ENCODE measurements at regions not wholly inside any gene's neighbourhood (a gene's known extent, or its start where the extent isn't known, plus 50 kb on each side); places are given as distances from the start of the nearest gene placed in this dataset.
"Not testable (repeated sequence)": the region's sequence is repeated elsewhere in the genome, so short reads cannot be mapped to it uniquely, and the experiment has no call there.

- not testable (repeated sequence) for DNase-seq
Measured at GRCh38 chr9:80970377-80970776, 719.0 kb downstream of the TLE1 start.

- no peak for DNase-seq
Measured at GRCh38 chr9:80968611-80969010, 720.7 kb downstream of the TLE1 start.

DNA sequence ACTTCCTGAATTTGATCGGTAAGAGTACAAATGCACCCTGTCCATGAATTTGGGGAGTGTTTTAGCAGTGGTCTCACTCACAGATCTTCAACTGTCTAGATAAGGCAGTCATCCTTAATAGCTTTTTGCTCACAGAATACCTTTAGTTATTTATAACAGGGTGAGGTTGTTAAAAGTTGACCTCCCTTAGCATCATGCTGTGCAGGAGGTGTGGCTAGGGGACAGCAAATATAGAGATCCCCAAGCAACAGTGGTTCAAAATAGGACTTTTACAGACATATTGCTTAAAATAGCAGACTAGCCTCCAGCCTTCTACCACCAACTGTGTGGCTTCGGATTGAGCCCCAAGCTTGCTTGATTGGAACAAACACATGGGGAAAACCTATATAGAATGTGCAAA lies 724.4 kb downstream of the TLE1 start:
- DNase-seq, result no peak

GRCh38 chr9:80964374-80964773 lies 725.0 kb downstream of the TLE1 start:
- DNase-seq, result no peak

GRCh38 chr9:80957801-80958200 lies 731.5 kb downstream of the TLE1 start:
- no peak for DNase-seq

DNA sequence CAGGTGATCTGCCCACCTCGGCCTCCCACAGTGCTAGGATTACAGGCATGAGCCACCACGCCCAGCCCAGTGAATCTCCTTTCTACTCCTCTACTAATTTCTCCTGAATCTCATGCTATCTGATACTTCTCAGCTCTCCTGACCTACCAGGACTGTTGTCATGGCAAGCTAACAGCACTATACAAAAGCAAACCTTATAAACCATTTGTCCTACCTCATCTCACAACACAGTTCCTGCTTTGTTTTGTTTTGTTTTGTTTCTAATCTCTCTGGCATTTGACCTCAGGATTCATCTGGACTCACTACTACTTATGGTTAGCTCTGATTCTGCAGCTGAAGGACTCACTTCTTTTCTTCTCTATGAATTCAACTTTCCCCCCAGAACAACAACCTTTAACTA lies 734.8 kb downstream of the TLE1 start:
- no peak for DNase-seq

- no peak for DNase-seq
Measured at GRCh38 chr9:80952363-80952922, 736.9 kb downstream of the TLE1 start.

GRCh38 chr9:80951675-80952074 lies 737.7 kb downstream of the TLE1 start:
- no peak for DNase-seq

- no peak for DNase-seq
Measured at GRCh38 chr9:80948876-80949275, 740.5 kb downstream of the TLE1 start.

- no peak for DNase-seq
Measured at GRCh38 chr9:80948066-80948465, 741.3 kb downstream of the TLE1 start.

DNA sequence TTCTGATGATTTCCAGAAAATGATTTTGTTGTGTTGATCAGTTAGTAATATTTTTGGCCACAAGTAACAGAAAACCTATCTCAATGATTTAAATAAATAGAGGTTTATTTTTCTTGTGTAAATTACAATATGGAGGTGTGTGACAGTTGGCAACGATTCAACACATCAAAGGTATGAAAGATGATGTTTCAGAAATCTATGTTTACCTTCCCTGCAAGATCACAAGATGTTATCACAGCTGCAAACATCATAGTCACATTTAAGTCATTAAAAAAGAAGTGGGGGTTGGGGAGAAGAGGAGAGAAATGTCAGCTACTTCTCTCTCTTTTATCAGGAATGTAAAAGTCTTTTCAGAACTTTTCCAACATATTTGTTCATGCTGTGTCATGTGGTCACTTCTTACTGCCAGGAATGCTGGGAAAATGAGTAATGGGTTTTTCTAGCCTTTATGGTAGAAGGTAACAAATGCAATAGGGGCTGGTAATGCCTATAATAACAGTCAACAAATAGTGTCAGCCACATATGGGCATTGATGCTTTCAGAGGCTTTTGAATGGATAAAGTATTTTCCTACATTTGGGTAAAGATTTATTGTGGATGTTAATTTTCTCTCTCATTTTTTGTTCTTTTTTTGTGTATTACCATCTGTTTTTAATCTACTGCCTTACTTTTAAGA lies 742.7 kb downstream of the TLE1 start:
- no peak for DNase-seq

DNA sequence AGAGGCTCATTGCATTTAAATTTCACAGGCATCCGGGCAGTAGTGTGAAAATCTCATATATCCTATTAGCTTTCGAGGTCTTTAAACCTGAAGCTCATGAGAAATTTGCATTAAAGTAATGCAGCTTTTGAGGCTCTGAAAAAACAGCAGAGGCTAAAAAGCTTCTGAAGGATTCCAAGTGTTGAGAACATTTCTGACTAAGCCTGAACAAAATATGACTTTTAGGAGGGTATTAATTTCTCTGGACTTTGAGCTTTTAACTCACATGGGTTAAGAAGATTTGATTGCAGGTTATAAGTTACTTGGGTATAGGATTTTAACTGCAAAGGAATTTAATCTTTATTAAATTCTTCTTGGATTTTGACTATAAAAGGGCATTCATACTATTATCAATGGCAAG lies 743.9 kb downstream of the TLE1 start:
- DNase-seq, result no peak

- no peak for DNase-seq
Measured at GRCh38 chr9:80937645-80938044, 751.7 kb downstream of the TLE1 start.

DNA sequence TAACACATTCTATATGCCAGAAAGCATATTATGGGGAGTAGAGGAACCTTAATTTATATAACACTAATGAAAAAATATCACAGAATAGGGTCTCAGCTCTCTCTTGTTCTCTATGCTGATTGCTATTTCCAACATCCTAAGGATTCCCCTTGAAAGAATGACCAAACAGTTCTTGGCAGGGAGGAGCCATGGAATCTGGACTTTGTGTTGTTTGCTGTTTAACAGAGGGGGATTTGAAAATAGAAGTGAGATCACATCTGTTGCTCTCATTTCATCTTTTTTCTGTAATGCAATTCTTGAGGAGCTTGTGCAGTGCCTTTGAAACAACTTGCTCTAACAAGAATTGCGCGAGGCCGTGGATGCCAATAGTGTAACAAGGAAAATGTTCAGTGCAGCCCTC lies 755.3 kb downstream of the TLE1 start:
- no peak for DNase-seq

GRCh38 chr9:80932947-80933780 lies 756.2 kb downstream of the TLE1 start:
- no peak for DNase-seq

DNA sequence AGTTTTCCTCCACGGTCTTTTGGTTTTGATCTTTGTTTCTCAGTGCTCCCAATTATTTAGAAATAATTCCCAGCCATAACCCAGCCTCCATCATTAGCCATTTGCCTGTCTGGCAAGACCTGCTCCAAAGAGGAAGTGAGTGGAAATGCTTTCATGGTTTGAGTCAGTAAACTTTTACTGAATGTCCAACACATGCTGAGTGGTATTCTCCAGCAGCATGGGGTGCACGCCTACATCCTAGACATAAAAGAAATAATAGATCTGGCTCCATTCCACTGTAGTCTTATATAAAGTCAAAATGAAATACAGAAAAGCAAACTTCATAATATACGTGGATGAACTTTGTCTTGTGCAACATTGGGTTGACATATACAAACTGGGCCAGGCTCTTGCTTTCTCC lies 757.2 kb downstream of the TLE1 start:
- no peak for DNase-seq

DNA sequence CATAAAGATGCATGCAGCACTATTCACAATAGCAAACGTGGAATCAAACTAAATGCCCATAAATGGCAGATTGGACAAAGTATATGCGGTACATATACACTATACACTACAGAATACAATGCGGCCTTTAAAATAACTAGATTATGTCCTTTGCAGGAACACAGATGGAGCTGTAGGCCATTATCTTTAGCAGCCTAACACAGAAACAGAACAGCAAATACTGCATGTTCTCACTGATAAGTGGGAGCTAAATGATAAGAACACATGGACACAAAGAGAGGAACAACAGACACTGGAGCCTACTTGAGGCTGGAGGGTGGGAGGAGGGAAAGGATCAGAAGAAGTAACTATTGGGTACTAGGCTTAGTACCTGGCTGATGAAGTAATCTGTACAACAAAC lies 758.2 kb downstream of the TLE1 start:
- no peak for DNase-seq

GRCh38 chr9:80928697-80929096 lies 760.6 kb downstream of the TLE1 start:
- no peak for DNase-seq

DNA sequence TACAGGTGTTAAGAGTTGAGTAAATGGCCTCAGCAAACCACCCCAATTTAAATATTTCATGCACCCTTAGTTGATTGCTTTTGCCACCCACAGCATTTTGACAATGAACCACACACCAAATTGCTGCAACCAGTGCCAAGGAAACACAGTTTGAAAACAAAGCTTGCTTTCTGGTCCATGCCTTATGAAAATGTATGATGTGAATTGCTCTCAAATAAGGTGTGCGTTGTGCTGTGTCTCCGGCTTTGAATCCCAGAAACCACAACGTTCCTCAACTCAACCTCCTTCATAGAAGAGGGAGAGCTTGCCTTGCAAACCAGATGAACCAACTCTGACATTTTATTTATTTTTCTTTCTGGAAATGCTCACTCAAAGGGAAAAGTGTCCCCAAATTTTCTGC lies 762.7 kb downstream of the TLE1 start:
- DNase-seq, result no peak

DNA sequence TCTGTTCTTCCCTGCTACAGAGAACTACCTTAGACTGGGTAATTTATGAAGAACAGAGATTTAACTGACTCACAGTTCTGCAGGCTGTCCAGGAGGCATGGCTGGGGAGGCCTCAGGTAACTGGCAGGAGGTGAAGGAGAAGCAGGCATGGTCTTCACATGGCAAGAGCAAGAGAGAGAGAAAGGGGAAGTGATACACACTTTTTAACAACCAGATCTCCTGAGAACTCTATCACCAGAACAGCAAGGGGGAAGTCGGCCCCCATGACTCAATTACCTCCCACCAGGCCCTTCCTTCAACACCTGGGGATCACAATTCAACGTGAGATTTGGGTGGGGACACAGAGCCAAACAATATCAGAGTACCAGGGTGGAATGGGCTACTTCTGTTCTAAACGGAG lies 766.8 kb downstream of the TLE1 start:
- DNase-seq, result no peak

- no peak for DNase-seq
Measured at GRCh38 chr9:80906728-80907127, 782.6 kb downstream of the TLE1 start.

GRCh38 chr9:80899208-80899607 lies 790.1 kb downstream of the TLE1 start:
- no peak for DNase-seq

- DNase-seq, result no peak
Measured at GRCh38 chr9:80893190-80893589, 796.2 kb downstream of the TLE1 start.

- DNase-seq, result no peak
Measured at GRCh38 chr9:80892703-80893102, 796.6 kb downstream of the TLE1 start.

Measured in NCI-H2081 treated with DMSO at 0.1 percent for 48 hours (cell line).